ENCODE measurements at regions not wholly inside any gene's neighbourhood (a gene's known extent, or its start where the extent isn't known, plus 50 kb on each side); places are given as distances from the start of the nearest gene placed in this dataset.

- no peak for TF ChIP-seq POLR2A (IDR thresholded peaks at IDR 0.05; ENCODE audit: borderline replicate concordance, extremely low read depth, insufficient read depth, insufficient read length)
- TF ChIP-seq REST (IDR thresholded peaks at IDR 0.05; ENCODE audit: low read depth): no peak
- no peak for TF ChIP-seq CTCF (IDR thresholded peaks at IDR 0.05 in 2 of 3, conservative IDR thresholded peaks at IDR 0.05 in 1 of 3; ENCODE audit: borderline replicate concordance in 1 of 3, insufficient read depth in 1 of 3, low read depth in 2 of 3, low read length in 2 of 3)
- no peak for TF ChIP-seq EZH2 (IDR thresholded peaks at IDR 0.05)
- no peak for TF ChIP-seq MAX (IDR thresholded peaks at IDR 0.05)
- TF ChIP-seq ZBTB33 (IDR thresholded peaks at IDR 0.05; ENCODE audit: extremely low read depth, insufficient replicate concordance, low read length): no peak
- TF ChIP-seq SRF (IDR thresholded peaks at IDR 0.05; ENCODE audit: low read depth): no peak
- TF ChIP-seq JUND (IDR thresholded peaks at IDR 0.05): no peak
- no peak for TF ChIP-seq EZH2phosphoT487 (IDR thresholded peaks at IDR 0.05; ENCODE audit: borderline replicate concordance)
- no peak for TF ChIP-seq SP1 (IDR thresholded peaks at IDR 0.05; ENCODE audit: low read depth)
- no peak for TF ChIP-seq CEBPB (IDR thresholded peaks at IDR 0.05; ENCODE audit: low read depth)
Measured at GRCh38 chr17:27974045-27974436, 68.4 kb upstream of the NLK start.
